ENCODE measurements at regions not wholly inside any gene's neighbourhood (a gene's known extent, or its start where the extent isn't known, plus 50 kb on each side); places are given as distances from the start of the nearest gene placed in this dataset.

DNA sequence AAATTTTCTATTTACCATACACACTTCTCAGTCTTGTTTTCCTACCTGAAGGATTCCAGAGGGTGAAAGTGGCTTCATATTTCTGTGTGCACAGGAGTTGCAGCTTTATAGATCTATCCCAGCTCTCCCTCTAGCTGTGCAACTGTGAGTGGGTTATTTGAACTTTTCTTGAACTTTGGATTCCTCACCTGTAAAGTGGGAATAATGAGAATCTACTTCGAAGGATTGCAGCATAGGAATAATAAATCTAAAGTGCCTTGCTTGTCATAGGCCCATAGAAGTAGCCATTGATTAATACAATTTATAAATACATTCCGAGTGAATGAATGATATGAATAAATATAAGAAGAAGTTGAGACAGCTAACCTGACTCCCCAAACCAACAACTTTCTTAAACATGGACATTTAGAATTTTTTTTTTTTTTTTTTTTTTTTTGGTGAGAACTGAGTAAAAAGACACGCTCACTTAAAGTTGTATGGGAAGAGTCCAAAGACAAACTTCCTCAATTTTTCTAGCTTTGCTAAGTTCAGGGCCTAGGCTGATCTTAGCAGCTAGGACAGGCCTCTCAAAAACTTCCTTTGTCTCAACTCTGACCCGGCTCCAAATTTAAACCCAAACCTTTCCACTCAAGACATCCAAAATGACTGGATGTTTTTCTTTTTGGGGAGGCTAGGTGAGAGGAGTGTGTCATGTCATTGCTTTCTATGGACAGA is 203.3 kb upstream of the FBXO11 start:
- no peak for DNase-seq

DNA sequence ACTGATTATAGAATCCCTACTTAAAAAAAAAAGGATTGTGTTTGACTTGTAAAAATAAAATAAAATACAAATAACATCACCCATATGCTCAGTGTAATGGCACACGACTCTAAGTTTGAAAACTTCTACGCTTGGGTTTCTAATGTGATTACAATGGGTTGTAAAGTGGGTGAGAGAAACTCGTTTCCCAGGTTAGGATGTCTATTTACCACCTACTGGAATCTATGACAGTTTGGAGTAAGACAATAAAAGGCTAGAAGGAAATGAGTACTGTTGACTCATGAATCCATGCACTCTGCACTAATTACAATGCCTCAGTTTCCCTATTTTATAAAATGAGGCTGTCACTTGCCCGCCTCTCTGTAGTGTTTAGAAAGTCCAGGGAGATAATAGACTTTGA is 204.0 kb upstream of the FOXN2 start:
- no peak for DNase-seq

GRCh38 chr2:48112911-48113680 is 201.4 kb upstream of the FOXN2 start:
- no peak for DNase-seq

DNA sequence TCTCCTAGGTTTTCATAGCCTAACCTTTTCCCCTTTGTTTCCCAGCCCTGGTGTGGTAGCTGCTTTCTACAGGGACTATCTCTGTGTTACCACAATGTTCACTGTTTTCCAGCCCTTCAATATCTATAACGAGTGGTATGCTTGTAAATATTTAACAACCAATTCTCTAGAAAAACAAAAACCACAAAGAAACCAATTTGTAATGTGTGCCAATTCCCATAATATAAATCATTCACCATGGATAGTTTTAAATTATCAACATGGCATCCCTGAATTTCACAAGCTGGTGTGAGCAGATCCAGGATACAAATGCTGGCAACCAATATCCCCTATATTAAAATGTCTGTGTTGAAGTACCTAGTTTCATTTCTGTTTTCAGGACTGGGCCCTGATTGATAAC is 200.7 kb upstream of the FOXN2 start:
- DNase-seq = no peak

- DNase-seq = peak; percentile 78
Measured at GRCh38 chr2:48114256-48114655, 200.2 kb upstream of the FOXN2 start.

DNA sequence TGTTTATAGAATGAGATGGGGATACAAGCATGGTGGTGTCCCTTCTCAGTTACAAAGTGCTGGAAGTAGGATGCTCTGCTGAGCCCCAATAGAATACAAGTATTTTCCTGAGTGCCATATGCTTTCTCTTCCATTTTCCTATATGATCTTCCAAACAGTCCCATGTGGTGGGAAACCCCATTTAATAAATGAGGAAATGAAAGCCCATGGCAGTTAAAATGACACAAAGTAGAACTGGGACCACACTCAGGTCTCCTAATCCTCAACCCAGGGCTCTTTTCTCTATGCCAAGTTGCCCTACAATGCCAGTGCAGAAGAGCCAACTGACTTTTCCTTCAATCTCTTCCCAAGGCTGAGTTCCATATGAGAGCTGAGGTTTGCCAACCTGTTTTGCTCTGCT is 198.0 kb upstream of the FOXN2 start:
- no peak for DNase-seq

DNA sequence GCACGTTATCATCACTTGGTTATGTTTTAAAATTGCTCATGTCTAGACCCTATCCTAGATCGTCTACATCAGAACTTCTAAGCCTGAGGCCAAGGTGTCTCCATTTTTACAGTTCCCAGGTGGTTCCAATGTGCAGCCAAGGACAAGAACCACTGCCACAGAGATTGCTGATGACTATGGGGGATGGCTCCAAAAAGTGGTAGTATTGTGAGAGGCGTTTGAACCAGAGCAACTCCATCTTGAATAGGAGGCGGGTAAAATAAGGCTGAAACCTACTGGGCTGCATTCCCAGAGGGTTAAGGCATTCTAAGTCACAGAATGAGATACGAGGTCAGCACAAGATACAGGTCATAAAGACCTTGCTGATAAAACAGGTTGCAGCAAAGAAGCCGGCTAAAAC is 195.6 kb upstream of the FOXN2 start:
- no peak for DNase-seq

DNA sequence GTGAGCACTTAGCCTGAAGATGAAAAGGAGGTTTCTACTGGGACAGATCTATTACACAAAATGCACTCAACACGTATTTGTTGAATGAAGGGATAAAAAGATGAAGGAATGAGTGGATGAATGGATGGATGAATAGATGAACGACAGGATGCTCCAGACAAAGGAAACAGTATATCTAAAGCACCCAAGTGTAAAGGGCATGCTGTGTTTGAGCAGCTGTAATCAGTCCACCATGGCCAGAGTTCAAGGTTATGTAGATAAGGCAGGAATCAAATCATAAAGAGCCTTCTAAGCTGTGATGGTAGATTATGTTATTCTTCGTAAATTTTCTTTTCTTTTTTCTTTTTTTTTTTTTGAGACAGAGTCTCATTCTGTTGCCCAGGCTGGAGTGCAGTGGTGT is 194.4 kb upstream of the FOXN2 start:
- no peak for DNase-seq

GRCh38 chr2:48120759-48121242 is 193.7 kb upstream of the FOXN2 start:
- no peak for DNase-seq

- DNase-seq = no peak
Measured at GRCh38 chr2:48122166-48122565, 192.3 kb upstream of the FOXN2 start.

DNA sequence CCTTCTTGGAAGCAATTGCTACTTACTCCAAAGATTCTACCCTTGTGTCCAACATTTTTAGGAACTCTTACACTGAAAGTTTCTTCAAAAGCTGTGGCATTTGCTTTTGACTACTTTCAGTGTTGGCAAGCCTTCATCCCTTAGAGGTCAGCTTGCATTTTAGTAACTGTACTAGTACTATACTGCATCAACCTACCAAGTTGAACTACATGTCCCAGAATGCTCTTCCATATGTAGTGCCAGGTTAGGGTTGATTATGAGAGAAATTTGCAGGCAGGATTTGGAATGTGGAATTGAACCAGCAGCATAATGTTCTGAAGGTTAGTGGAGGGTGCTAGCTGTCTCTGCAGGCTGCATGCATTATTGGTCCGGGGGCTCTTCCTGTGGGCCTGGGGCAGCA is 189.9 kb upstream of the FOXN2 start:
- no peak for DNase-seq

DNA sequence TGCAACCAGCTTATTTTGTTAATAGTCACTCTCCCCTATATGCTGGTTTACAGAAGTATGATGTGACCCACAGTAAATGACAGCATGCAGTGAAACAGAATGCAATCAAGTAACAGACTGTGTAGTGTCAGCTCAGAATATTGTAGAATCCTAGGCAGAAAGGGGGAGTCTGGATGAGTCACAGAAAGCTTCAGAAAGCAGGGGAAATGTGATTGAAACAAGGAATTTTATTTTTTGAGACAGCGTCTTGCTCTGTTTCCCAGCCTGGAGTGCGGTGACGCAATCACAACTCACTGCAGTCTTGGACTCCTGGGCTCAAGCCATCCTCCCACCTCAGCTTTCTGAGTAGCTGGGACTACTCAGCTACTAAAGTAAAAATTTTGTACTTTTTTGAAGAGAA is 188.3 kb upstream of the FOXN2 start:
- DNase-seq = no peak

DNA sequence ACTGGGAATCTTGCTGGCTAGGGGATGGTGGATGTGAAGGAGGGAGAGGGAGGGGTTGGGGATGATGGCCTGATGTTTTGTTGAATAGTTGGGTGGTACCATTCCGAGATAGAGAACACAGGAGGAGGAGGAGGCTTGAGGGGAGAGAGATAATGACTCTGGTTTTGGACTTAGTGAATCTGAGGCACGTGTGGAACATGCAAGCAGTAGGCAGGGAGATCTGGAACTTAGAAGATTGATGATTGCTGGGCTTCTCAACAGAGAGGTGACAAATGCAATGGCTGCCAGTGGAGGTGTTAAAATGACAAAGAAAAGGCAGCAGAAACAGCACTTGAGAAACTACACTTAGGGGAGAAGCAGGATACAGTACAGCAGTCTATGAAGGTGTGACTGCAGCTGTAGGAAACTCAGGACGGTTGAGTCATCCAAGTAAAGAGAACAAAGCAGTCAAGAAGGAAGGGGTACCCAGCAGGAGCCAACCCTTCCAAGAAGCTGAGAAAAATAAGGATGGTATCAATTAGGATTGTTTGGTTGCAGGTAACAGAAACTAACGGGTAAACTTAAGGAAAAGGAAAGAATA is 186.8 kb upstream of the FOXN2 start:
- no peak for DNase-seq

- no peak for DNase-seq
Measured at GRCh38 chr2:48129293-48129950, 185.1 kb upstream of the FOXN2 start.

DNA sequence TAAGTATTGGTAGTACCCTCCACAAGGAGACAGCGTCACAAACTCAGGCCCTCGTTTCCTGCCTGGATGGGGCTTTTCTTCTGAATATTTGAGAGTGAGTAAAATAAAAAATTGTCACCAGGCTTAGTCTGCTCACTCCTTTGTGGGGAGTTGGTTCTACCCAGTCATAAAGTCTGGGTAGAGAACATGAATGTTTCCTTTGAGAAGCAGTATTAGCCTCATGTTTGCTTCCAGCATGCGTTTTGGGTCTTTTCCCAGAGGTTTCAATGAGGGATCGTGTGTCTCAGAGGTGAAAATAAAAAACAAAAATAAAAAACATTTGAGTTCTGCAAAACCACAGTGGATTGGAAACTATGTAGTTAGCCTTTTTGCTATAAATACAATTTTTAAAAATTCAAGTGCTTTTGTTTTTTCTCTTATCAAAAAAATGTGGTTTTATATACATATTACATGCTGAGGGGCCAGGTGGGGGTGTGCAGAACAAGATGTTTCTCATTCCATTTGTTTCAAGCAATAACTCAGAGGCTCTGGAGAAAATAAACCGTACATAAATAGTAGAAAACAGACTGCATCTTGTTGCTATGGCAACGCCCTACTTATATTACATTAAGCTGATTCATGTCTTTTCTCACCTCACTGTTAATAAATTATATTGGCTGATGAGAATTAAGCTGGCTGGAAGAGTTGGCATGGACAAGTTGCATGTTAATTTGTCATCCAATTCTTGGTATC is 182.8 kb upstream of the FOXN2 start:
- no peak for DNase-seq

GRCh38 chr2:48132271-48132625 is 182.2 kb upstream of the FOXN2 start:
- no peak for DNase-seq

DNA sequence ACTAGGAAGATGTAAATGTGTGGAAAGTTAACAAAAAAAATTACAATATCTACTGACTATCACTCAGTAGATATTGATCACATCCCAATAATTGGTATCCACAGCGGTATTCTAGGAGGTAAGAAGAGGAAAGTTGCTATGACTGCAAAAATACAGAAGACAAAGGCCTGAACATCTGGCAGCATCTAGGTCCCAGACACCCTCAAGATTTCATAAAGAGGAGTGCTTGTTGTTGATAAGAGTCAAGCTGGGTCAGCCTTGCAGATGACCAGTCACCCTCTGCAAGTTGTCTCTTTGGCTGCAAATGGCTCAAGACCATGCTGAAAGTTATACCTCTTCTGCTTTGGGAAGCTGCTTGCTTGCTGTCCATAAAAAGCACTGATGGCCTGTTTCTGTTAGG is 179.8 kb upstream of the FOXN2 start:
- DNase-seq = no peak

GRCh38 chr2:48135797-48136196 is 178.7 kb upstream of the FOXN2 start:
- DNase-seq = no peak

DNA sequence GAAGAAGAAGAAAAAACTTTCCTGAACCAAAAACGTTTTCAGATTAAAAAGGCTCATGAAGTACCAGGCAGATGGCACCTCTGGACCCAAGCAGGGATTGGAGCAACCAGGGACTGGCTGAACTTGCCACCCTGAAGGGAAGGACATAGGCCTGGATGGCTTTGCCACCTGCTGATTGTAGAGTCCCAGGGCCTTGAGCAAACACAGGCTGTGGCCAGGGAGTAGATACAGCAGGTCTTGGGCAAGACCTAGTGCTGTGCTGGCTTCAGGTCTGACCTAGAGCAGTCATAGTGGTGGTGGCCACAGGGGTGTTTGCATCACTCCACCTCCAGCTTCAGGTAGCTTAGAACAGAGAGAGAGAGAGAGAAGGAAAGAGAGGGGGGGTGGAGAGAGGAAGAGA is 176.7 kb upstream of the FOXN2 start:
- no peak for DNase-seq

- no peak for DNase-seq
Measured at GRCh38 chr2:48138898-48139297, 175.6 kb upstream of the FOXN2 start.

DNA sequence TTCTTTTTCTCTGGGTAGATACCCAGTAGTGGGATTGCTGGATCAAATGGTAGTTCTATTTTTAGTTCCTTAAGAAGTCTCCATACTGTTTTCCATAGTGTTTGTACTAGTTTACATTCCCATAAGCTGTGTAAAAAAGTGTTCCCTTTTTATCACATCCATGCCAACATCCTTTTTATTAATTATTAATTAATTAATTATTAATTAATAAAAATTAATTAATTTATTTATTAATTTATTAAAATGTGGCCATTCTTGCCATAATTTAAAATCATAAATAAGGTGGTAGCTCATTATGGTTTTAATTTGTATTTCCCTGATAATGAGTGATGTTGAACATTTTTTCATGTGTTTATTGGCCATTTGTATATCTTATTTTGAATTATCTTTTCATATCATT is 173.9 kb upstream of the FOXN2 start:
- DNase-seq = no peak

GRCh38 chr2:48144777-48145176 is 169.7 kb upstream of the FOXN2 start:
- no peak for DNase-seq

GRCh38 chr2:48145845-48146452 is 168.5 kb upstream of the FOXN2 start:
- no peak for DNase-seq

All from activated naive CD4-positive, alpha-beta T cell treated with anti-CD3 and anti-CD28 coated beads, Interleukin-2, amount 50 U/mL, for 16 hours (primary cell).